UCSD-AML1 (cell line): ENCODE measurements at regions not wholly inside any gene's neighbourhood (a gene's known extent, or its start where the extent isn't known, plus 50 kb on each side); places are given as distances from the start of the nearest gene placed in this dataset.

Source experiments
- DNase-seq: peaks from one replicate; lab custom pipeline; 2025; ENCODE audit not compliant: unreplicated experiment; lab: John Stamatoyannopoulos, UW

GRCh38 chr14:104506461-104507253 lies 72.9 kb upstream of the C14orf180 start:
- no peak for DNase-seq

DNA sequence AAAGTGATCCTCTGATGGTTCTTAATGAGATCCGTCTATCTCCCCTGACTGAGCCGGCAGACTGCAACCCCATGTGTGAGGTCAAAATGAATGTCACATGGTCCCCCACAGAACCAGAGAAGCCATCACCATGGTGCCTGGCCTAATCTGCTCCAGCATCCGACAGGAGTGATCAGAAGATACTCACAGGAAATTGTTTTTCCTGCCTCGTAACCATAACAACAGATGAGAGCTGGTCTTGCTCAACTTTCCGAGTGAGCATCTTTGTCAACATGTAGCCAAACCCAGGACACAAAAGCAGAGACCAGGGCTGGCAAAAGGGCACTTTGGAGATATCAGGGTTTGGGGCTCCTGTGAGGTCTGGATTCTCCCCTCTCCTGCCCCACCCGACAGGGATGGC lies 72.1 kb upstream of the C14orf180 start:
- DNase-seq = no peak

DNA sequence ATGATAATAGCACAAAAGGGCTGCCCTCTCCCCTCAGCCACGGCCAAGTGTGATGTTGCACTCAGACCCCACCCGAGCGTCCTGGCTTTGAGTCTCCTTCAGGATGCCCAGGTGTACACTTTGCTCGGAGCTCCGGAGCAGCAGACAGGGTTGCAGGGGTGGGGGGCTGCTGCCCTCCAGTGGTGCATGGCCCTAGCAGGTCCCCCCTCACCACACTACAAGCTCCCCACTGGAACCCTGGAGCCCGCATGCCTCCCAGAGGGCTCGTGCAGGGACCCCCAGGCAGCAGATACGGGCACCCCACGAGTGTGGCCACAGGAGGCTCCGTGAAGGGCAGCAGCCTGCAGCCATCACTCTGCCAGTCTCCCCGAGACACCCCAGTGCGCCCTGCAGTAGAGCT lies 69.9 kb upstream of the C14orf180 start:
- no peak for DNase-seq

DNA sequence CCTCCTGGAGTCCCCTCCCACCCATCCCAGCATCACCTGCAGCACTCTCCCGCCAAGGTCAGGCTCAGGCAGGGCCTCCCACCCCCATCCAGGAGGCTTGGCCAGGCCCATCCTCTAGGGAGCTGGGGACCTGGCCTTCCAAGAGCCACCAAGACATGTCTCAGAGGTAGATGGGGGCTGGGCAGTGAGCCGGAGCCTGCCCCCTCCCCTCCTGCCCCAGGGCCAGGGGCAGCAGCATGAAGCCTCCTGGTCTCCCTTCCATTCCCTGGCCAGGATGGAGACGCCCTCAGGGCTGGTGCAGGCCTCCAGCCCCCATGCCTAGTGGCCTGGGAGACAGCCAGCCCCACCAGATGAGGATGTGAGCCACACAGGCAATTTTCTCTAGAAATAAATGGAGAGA lies 69.3 kb upstream of the C14orf180 start:
- no peak for DNase-seq

GRCh38 chr14:104510794-104511611 lies 68.6 kb upstream of the C14orf180 start:
- no peak for DNase-seq

GRCh38 chr14:104512061-104512460 lies 67.5 kb upstream of the C14orf180 start:
- DNase-seq = no peak

DNA sequence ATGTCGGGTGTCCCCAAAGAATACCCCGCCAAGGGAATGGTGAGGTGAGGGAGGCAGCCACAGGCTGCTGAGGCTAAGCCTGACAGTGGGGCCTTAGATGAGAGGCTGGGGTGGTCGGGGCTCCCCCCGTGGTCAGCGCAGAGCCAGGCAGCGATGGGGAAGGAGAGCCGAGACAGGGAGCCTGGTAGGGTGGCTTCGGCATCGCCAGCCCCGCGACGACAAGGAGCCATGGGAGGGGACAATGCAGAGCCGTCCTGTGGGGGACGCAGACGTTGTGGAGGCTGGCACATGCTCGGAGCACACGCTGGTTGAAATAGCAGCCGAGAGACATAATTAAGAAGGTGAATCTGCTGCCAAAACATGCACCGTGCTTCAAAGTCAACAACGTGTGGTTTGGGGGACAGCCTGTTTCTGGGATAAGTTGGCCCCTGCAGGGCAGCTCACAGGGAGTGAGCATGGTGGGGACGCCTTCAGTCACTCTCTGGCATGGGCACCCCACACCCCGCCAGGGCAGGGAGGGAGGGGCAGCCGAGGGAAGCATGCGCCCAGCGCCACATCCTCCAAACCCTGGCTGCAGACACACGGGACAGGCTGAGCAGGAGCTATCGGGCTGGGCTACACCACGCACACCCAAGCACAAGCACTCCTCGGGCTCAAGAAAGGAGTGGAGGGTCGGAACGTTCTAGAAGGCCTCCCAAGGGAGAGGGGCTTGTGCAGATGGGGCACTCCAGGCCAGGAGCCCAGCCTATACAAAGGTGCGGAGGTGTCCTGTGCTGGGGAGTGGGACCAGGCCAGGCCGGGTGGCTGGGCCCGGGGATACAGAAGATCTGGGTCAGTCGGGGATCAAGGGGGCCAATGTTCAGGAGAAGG lies 66.6 kb upstream of the C14orf180 start:
- no peak for DNase-seq

- DNase-seq = no peak
Observed at GRCh38 chr14:104513641-104514046, 65.9 kb upstream of the C14orf180 start.

GRCh38 chr14:104514156-104514848 lies 65.3 kb upstream of the C14orf180 start:
- DNase-seq = no peak

DNA sequence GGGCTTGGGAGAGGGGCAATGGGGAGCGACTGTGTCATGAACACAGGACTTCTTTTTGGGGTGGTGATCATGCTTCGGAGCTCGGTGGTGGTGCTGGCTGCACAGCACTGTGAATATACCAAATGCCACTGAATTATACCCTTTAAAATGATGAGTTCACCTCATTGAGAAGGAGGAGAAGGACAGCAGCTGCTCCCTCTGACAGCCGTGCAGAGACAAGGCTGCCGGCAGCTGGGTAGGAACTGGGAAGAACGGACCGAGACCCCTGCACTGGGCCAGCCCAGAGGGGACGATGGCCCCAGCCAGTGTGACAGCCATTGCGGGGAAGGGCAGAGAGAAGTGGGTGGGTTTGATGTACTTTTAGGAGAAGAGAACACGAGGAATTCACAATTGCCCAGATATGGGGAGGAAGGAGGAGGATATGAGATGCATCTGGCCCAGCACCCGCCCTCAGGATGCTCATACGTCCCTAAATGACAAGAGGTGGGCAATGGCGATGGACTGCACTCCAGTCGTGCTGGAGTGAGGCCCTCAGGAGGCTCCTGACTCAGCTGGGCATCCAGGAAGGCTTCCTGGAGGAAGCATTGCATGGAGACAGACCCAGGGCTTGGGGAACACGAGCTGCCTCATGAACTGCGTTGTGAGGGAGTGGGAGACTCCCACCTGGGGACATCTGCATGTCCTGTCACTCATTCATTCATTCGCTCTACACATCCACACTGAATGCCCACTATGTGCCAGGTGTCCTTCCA lies 64.3 kb upstream of the C14orf180 start:
- no peak for DNase-seq

DNA sequence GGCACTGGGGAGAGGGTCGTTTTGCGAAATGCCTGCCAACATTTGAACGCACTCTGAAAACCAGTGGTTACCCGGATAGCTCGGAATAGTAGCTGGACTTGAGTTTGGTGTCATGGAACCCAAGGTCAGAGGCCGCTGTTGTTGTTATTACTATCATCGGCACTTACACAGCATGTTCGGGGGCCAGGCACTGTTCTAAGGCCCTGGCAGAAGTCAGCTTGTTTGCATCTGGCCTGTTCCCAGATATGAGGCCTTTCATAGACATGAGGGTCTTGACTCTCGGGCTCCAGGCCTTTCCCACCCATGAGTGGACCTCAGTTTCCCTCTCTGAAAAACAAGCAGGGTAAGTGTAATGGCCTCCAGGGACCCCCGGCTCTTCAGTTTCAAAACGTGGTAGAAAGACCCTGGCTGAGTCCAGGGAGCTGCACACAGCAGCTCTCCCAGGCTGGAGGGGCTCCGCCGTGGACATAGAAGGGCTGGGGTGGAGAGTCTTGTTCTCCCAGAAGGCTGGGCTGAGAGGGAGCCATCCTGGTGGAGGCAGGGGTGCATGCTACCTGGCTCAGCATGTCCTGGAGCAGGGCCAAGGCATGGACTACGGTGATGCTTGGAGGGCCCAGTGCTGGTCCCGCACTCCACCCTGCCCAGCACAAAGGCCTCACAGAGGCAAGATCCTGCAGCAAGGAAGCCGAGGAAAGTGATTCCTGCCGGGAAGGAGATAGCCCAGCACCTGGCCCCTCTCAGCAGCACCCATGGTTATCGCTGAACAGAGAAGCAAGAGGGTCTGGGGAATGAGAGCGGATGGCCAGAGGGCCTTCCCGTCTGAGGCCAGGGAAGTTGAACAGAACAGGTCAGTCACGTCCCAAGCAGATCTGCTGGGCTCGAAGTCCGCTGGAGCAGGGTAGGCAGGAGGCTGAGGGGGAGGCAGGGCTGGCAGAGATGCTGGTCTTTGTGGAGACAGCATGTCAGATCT lies 63.5 kb upstream of the C14orf180 start:
- DNase-seq = no peak

GRCh38 chr14:104516906-104517305 lies 62.7 kb upstream of the C14orf180 start:
- no peak for DNase-seq

DNA sequence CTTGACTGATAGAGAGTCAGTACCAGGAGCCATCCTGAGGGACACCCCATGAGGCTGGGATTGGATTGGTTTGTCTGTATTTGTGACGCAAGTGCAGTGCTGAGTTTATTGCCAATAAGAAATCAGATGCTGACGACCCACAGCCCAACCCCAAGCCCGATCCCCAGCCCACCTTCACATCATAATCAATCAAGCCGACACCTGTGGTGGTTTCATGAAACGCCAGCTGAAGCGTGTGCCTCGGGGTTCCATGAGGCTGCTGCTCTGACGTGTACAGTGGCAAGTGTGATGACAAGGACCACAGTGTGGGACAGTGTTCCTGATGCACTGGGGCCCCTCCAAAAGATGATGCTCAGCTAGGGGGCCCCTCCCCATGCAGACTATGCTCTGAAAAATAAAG lies 62.1 kb upstream of the C14orf180 start:
- DNase-seq = no peak

DNA sequence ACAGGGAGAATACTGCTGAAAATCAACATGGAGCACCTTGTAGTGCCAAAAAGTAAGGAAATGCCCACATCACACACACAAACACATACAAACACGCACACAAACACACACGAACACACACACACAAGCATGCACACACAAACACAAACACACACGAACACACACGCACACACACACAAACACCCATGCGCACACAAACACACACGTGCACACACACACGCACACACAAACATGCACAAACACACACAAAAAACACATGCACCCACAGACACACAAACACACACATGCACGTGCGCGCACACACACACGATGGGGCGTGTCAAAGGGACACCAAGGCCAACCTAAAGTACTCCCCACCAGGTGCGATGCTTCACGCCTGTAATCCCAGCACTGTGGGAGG lies 61.7 kb upstream of the C14orf180 start:
- DNase-seq = no peak

- no peak for DNase-seq
Observed at GRCh38 chr14:104518659-104519350, 60.8 kb upstream of the C14orf180 start.

DNA sequence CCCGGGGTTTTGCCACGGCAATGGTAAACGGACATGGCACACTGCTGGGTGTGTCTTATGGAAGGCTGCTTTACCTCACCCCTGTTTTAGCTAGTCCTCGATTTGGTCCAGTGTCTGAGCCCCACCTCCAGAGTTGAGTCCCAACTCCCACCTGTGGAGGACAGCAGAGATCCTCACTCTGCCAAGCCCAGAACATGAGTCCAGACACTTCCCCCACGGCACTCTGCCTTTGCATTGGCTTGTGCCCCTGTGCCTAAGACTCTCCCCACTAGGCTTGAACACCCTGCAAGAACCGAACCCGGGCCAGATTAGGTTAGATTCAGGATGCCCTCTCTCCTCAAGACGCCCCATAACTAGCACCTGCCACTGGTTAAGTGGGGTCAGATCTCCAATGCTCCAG lies 59.8 kb upstream of the C14orf180 start:
- DNase-seq = no peak

DNA sequence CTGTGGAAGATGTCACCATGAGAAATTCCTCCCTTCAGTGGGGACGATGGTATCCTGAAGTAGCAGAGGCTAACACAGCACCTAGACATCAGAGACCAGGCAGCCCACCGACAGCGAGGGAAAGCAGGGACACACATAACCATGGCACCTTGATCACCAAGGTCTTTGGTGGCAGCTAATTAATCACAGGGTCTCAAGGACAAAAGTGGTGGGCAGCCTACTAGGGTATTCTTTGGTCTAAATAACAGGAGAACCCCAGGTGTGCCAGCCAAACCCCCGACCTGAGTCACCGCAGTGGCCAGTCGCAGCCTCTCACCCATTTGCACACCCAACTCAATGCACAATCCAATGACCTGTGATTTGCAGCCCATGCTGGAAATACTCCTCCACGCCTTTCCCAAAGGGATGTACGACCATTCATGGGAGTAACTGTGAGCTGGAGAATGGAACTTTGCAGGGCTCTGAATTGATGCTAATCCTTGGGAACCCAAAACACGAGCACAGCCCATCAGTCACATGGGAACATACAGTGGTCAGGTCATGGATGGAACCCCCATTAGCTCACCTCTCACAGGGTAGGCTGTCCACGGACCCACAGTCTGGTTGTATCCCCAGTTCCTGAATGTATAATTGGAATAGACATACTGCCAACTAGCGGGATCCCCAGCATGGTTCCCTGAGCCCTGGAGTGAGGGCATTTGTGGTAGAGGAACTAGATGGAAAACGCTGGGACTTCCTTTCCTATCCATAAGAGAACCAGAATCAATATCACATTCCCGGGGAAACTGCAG lies 58.7 kb upstream of the C14orf180 start:
- no peak for DNase-seq
